GM10266 (cell line): ENCODE measurements at regions not wholly inside any gene's neighbourhood (a gene's known extent, or its start where the extent isn't known, plus 50 kb on each side); places are given as distances from the start of the nearest gene placed in this dataset.

Experiments used
- DNase-seq: peaks from one replicate; pipeline ENCODE4 v3.0.0; 2012; ENCODE audit errors: extremely low spot score
- CTCF ChIP-seq: IDR thresholded peaks from 2 replicates; pipeline ENCODE4 v1.5.1; 2012; ENCODE audit warnings: mild to moderate bottlenecking, low read depth; ENCODE audit not compliant: control insufficient read depth, insufficient read depth; ENCODE audit errors: missing control alignments

GRCh38 chr3:35500641-35501350 lies 138.5 kb upstream of the ARPP21 start:
- TF ChIP-seq CTCF: no peak
- no peak for DNase-seq

- no peak for DNase-seq
- TF ChIP-seq CTCF: no peak
Observed at GRCh38 chr3:35502699-35503098, 136.6 kb upstream of the ARPP21 start.

GRCh38 chr3:35505181-35505580 lies 134.1 kb upstream of the ARPP21 start:
- no peak for DNase-seq
- TF ChIP-seq CTCF: no peak

- TF ChIP-seq CTCF: no peak
- no peak for DNase-seq
Observed at GRCh38 chr3:35505772-35506171, 133.6 kb upstream of the ARPP21 start.

- no peak for DNase-seq
- no peak for TF ChIP-seq CTCF
Observed at GRCh38 chr3:35519936-35520335, 119.4 kb upstream of the ARPP21 start.

- TF ChIP-seq CTCF: no peak
- DNase-seq: no peak
Observed at GRCh38 chr3:35521196-35521595, 118.1 kb upstream of the ARPP21 start.

GRCh38 chr3:35522450-35522849 lies 116.9 kb upstream of the ARPP21 start:
- DNase-seq: no peak
- TF ChIP-seq CTCF: no peak
